Loucy (cell line): ENCODE measurements at regions not wholly inside any gene's neighbourhood (a gene's known extent, or its start where the extent isn't known, plus 50 kb on each side); places are given as distances from the start of the nearest gene placed in this dataset.

Experiments
- H2AFZ ChIP-seq: fragments of 200-600 bp; sonication (generic); 2 replicates; pipeline ENCODE4 v1.6.0; 2016; ENCODE audit warnings: antibody characterized with exemption, mild to moderate bottlenecking, low read length, moderate library complexity
- H3F3A ChIP-seq: fragments of 200-600 bp; 2 replicates; pipeline ENCODE4 v1.6.0; 2016; ENCODE audit warnings: antibody characterized with exemption, low read depth, mild to moderate bottlenecking
- H3K27me3 ChIP-seq: fragments of 200-600 bp; sonication (generic); 2 replicates; pipeline ENCODE4 v1.6.1; 2014; ENCODE audit warnings: low read length, mild to moderate bottlenecking; ENCODE audit not compliant: insufficient read depth, poor library complexity, severe bottlenecking
- H3K36me3 ChIP-seq: fragments of 200-600 bp; sonication (generic); 2 replicates; pipeline ENCODE4 v1.6.1; 2016; ENCODE audit warnings: low read length; ENCODE audit not compliant: insufficient read depth
- H3K4me1 ChIP-seq: fragments of 200-600 bp; sonication (generic); 2 replicates; pipeline ENCODE4 v1.5.1; 2014; ENCODE audit warnings: low read length, mild to moderate bottlenecking; ENCODE audit not compliant: insufficient read depth, poor library complexity, severe bottlenecking
- H3K4me2 ChIP-seq: fragments of 200-600 bp; sonication (generic); 2 replicates; pipeline ENCODE4 v1.6.0; 2014; ENCODE audit warnings: antibody characterized with exemption, low read length, low read depth, mild to moderate bottlenecking; ENCODE audit not compliant: poor library complexity, severe bottlenecking
- H3K4me3 ChIP-seq: fragments of 200-600 bp; sonication (generic); 2 replicates; pipeline ENCODE4 v1.5.1; 2014; ENCODE audit warnings: low read length, mild to moderate bottlenecking, mixed read lengths; ENCODE audit not compliant: poor library complexity, severe bottlenecking
- H3K79me2 ChIP-seq: fragments of 200-600 bp; sonication (generic); 2 replicates; pipeline ENCODE4 v1.6.1; 2014; ENCODE audit warnings: low read length; ENCODE audit not compliant: insufficient read depth
- H3K9ac ChIP-seq: fragments of 200-600 bp; sonication (generic); 2 replicates; pipeline ENCODE4 v1.6.0; 2014; ENCODE audit warnings: mild to moderate bottlenecking, low read depth, low read length, moderate library complexity; ENCODE audit not compliant: poor library complexity, severe bottlenecking
- H3K9me2 ChIP-seq: fragments of 200-600 bp; sonication (generic); replicated peaks from 2 replicates; pipeline ENCODE4 v1.6.1; 2016; ENCODE audit warnings: low read depth, low read length, mixed read lengths
- H3K9me3 ChIP-seq: fragments of 200-600 bp; sonication (generic); 2 replicates; pipeline ENCODE4 v1.6.1; 2014; ENCODE audit warnings: mild to moderate bottlenecking, antibody characterized with exemption, low read length, low read depth; ENCODE audit not compliant: insufficient read depth
- H4K20me1 ChIP-seq: fragments of 200-600 bp; sonication (generic); 2 replicates; pipeline ENCODE4 v1.6.0; 2014; ENCODE audit warnings: antibody characterized with exemption, low read length, mild to moderate bottlenecking; ENCODE audit not compliant: insufficient read depth, poor library complexity, severe bottlenecking
- EZH2phosphoT487 ChIP-seq: fragments of 200-600 bp; IDR thresholded peaks from 2 replicates; pipeline ENCODE4 v1.6.1; 2018; ENCODE audit warnings: antibody characterized with exemption, mild to moderate bottlenecking, moderate library complexity, borderline replicate concordance
- TF ChIP-seq, protein P1 (sequence below): fragments of 200-600 bp; sonication (generic); conservative IDR thresholded peaks from 2 replicates; pipeline ENCODE4 v1.5.1; 2014; ENCODE audit warnings: mild to moderate bottlenecking, antibody characterized with exemption, low read length

GRCh38 chr6:159380114-159380513, 210.9 kb downstream of the FNDC1 start:
- Histone ChIP-seq H3K4me1 (no peaks in the 10 kb centered on the region), H3K79me2 (no peaks in the 10 kb centered on the region), H3K9ac (no peak overlapping the region), H3K9me3 (no peaks in the 10 kb centered on the region), H3K36me3 (no peaks in the 10 kb centered on the region), H3K27me3 (no peaks in the 10 kb centered on the region), H4K20me1 (no peaks in the 10 kb centered on the region), H2AFZ (no peak overlapping the region), H3K9me2 (no peaks in the 10 kb centered on the region), H3K4me3 (no peak overlapping the region), H3K4me2 (no peak overlapping the region), H3F3A (no peaks in the 10 kb centered on the region)
- TF ChIP-seq EZH2phosphoT487, result no peak
- TF ChIP-seq, protein P1, sequence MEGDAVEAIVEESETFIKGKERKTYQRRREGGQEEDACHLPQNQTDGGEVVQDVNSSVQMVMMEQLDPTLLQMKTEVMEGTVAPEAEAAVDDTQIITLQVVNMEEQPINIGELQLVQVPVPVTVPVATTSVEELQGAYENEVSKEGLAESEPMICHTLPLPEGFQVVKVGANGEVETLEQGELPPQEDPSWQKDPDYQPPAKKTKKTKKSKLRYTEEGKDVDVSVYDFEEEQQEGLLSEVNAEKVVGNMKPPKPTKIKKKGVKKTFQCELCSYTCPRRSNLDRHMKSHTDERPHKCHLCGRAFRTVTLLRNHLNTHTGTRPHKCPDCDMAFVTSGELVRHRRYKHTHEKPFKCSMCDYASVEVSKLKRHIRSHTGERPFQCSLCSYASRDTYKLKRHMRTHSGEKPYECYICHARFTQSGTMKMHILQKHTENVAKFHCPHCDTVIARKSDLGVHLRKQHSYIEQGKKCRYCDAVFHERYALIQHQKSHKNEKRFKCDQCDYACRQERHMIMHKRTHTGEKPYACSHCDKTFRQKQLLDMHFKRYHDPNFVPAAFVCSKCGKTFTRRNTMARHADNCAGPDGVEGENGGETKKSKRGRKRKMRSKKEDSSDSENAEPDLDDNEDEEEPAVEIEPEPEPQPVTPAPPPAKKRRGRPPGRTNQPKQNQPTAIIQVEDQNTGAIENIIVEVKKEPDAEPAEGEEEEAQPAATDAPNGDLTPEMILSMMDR, result no peak

DNA sequence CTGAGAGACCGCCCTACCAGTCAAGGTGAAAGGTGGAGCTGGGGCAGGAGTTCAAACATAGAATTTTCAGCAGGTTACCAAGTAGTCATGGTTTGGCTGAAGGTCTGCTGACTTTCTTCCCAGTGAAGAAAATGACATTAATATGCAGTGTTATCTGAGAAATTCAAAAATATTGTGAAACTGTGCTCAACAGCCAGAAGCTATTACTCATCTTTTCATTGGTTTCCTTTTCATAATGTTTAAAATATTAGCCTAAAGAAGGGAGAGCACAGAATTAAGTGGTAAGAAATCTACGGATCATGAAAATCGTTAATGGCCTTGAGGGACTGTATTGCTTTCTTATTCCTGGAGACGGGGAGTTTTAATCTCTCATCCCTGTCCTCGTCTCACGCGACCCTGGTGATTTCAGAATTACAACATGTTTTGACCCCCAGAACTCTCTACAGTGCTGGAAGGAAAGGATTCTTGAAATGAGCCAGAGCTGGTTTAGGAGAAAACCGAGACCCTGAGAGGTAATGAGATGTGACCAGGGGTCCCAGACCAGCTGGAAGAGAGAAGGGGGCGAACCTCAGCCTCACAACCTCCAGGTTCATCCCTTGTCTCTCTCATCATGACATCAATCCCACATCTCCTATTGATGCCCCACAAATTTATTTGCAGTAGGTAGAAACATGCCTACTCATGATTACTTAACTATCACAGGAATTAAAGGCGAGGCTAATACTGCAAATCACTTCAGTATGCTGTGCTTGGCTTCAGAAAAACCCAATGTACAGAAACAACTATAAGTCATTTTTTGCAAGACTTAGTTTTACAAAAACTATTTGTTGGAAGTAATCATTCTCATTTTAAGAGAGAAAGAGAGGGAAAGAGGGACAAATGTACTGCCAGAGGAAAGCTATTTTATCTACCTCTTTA, 209.5 kb downstream of the FNDC1 start:
- TF ChIP-seq, protein P1, result no peak
- TF ChIP-seq EZH2phosphoT487, result no peak
- Histone ChIP-seq H3K4me1 (no peaks in the 10 kb centered on the region), H3K4me2 (no peak overlapping the region), H3F3A (no peaks in the 10 kb centered on the region), H3K79me2 (no peaks in the 10 kb centered on the region), H3K9me2 (no peaks in the 10 kb centered on the region), H4K20me1 (no peaks in the 10 kb centered on the region), H3K4me3 (no peak overlapping the region), H3K36me3 (no peaks in the 10 kb centered on the region), H3K9me3 (no peaks in the 10 kb centered on the region), H2AFZ (no peak overlapping the region), H3K27me3 (no peaks in the 10 kb centered on the region), H3K9ac (no peak overlapping the region)

GRCh38 chr6:159376516-159377158, 207.4 kb downstream of the FNDC1 start:
- Histone ChIP-seq H4K20me1 (no peaks in the 10 kb centered on the region), H2AFZ (no peak overlapping the region), H3K27me3 (no peaks in the 10 kb centered on the region), H3K4me1 (no peaks in the 10 kb centered on the region), H3F3A (no peaks in the 10 kb centered on the region), H3K9ac (no peak overlapping the region), H3K79me2 (no peaks in the 10 kb centered on the region), H3K9me3 (no peaks in the 10 kb centered on the region), H3K9me2 (no peaks in the 10 kb centered on the region), H3K36me3 (no peaks in the 10 kb centered on the region), H3K4me3 (no peak overlapping the region), H3K4me2 (no peak overlapping the region)
- TF ChIP-seq, protein P1, result no peak
- TF ChIP-seq EZH2phosphoT487, result no peak
